ENCODE measurements at regions not wholly inside any gene's neighbourhood (a gene's known extent, or its start where the extent isn't known, plus 50 kb on each side); places are given as distances from the start of the nearest gene placed in this dataset.

GRCh38 chr13:57224414-57224813 lies 57.4 kb downstream of the PRR20E start:
- FAIRE-seq: no peak
- TF ChIP-seq POLR2A (IDR thresholded peaks at IDR 0.05; ENCODE audit: low read depth, low read length): no peak
- no peak for DNase-seq (ENCODE audit: insufficient read length, low spot score)

- no peak for FAIRE-seq
- DNase-seq (ENCODE audit: insufficient read length, low spot score): no peak
- no peak for TF ChIP-seq POLR2A (IDR thresholded peaks at IDR 0.05; ENCODE audit: low read depth, low read length)
Observed at GRCh38 chr13:57250472-57250871, 83.5 kb downstream of the PRR20E start.

GRCh38 chr13:57253551-57253950 lies 86.6 kb downstream of the PRR20E start:
- FAIRE-seq (no peak), DNase-seq (ENCODE audit: insufficient read length, low spot score) (no peak)
- TF ChIP-seq POLR2A (IDR thresholded peaks at IDR 0.05; ENCODE audit: low read depth, low read length): no peak

- DNase-seq (ENCODE audit: insufficient read length, low spot score) (no peak), FAIRE-seq (no peak)
- no peak for TF ChIP-seq POLR2A (IDR thresholded peaks at IDR 0.05; ENCODE audit: low read depth, low read length)
Observed at GRCh38 chr13:57264965-57265364, 98.0 kb downstream of the PRR20E start.

- FAIRE-seq (no peak), DNase-seq (ENCODE audit: insufficient read length, low spot score) (no peak)
- TF ChIP-seq POLR2A (IDR thresholded peaks at IDR 0.05; ENCODE audit: low read depth, low read length): no peak
Observed at GRCh38 chr13:57270493-57270892, 103.5 kb downstream of the PRR20E start.

- no peak for TF ChIP-seq POLR2A (IDR thresholded peaks at IDR 0.05; ENCODE audit: low read depth, low read length)
- FAIRE-seq (no peak), DNase-seq (ENCODE audit: insufficient read length, low spot score) (no peak)
Observed at GRCh38 chr13:57286511-57287098, 119.6 kb downstream of the PRR20E start.

GRCh38 chr13:57302604-57303003 lies 135.6 kb downstream of the PRR20E start:
- TF ChIP-seq POLR2A (IDR thresholded peaks at IDR 0.05; ENCODE audit: low read depth, low read length): no peak
- FAIRE-seq: no peak
- DNase-seq (ENCODE audit: insufficient read length, low spot score): no peak

GRCh38 chr13:57311009-57311586 lies 144.1 kb downstream of the PRR20E start:
- DNase-seq (ENCODE audit: insufficient read length, low spot score) (no peak), FAIRE-seq (no peak)
- no peak for TF ChIP-seq POLR2A (IDR thresholded peaks at IDR 0.05; ENCODE audit: low read depth, low read length)

GRCh38 chr13:57314897-57315520 lies 148.0 kb downstream of the PRR20E start:
- DNase-seq (ENCODE audit: insufficient read length, low spot score): peak; percentile 0
- FAIRE-seq: no peak
- no peak for TF ChIP-seq POLR2A (IDR thresholded peaks at IDR 0.05; ENCODE audit: low read depth, low read length)

- FAIRE-seq (no peak), DNase-seq (ENCODE audit: insufficient read length, low spot score) (no peak)
- no peak for TF ChIP-seq POLR2A (IDR thresholded peaks at IDR 0.05; ENCODE audit: low read depth, low read length)
Observed at GRCh38 chr13:57326532-57326931, 159.5 kb downstream of the PRR20E start.

- TF ChIP-seq POLR2A (IDR thresholded peaks at IDR 0.05; ENCODE audit: low read depth, low read length): no peak
- DNase-seq (ENCODE audit: insufficient read length, low spot score): no peak
- FAIRE-seq: no peak
Observed at GRCh38 chr13:57340878-57341277, 173.9 kb downstream of the PRR20E start.

- FAIRE-seq (no peak), DNase-seq (ENCODE audit: insufficient read length, low spot score) (no peak)
- TF ChIP-seq POLR2A (IDR thresholded peaks at IDR 0.05; ENCODE audit: low read depth, low read length): no peak
Observed at GRCh38 chr13:57345526-57345925, 178.5 kb downstream of the PRR20E start.

GRCh38 chr13:57346786-57347185 lies 179.8 kb downstream of the PRR20E start:
- no peak for FAIRE-seq
- TF ChIP-seq POLR2A (IDR thresholded peaks at IDR 0.05; ENCODE audit: low read depth, low read length): no peak
- no peak for DNase-seq (ENCODE audit: insufficient read length, low spot score)

GRCh38 chr13:57352114-57352513 lies 185.1 kb downstream of the PRR20E start:
- no peak for TF ChIP-seq POLR2A (IDR thresholded peaks at IDR 0.05; ENCODE audit: low read depth, low read length)
- no peak for FAIRE-seq
- DNase-seq (ENCODE audit: insufficient read length, low spot score): no peak

GRCh38 chr13:57353831-57354230 lies 186.8 kb downstream of the PRR20E start:
- FAIRE-seq (no peak), DNase-seq (ENCODE audit: insufficient read length, low spot score) (no peak)
- no peak for TF ChIP-seq POLR2A (IDR thresholded peaks at IDR 0.05; ENCODE audit: low read depth, low read length)

All from H54 (cell line).